ENCODE measurements at regions not wholly inside any gene's neighbourhood (a gene's known extent, or its start where the extent isn't known, plus 50 kb on each side); places are given as distances from the start of the nearest gene placed in this dataset.

GRCh38 chr5:120098426-120098825, 365.7 kb upstream of the PRR16 start:
- DNase-seq (ENCODE audit: low read depth) = no peak
- TF ChIP-seq CTCF (IDR thresholded peaks at IDR 0.05; ENCODE audit: insufficient read depth, low read depth, low read length, missing control alignments) = no peak
- no peak overlapping the region for H3K4me3 ChIP-seq (ENCODE audit: low read depth, low read length)

GRCh38 chr5:120098902-120099535, 365.1 kb upstream of the PRR16 start:
- no peak for DNase-seq (ENCODE audit: low read depth)
- no peak overlapping the region for H3K4me3 ChIP-seq (ENCODE audit: low read depth, low read length)
- TF ChIP-seq CTCF (IDR thresholded peaks at IDR 0.05; ENCODE audit: insufficient read depth, low read depth, low read length, missing control alignments) = no peak

GRCh38 chr5:120101771-120102170, 362.3 kb upstream of the PRR16 start:
- no peak for DNase-seq (ENCODE audit: low read depth)
- no peak for TF ChIP-seq CTCF (IDR thresholded peaks at IDR 0.05; ENCODE audit: insufficient read depth, low read depth, low read length, missing control alignments)

GRCh38 chr5:120103495-120103894, 360.6 kb upstream of the PRR16 start:
- DNase-seq (ENCODE audit: low read depth) = no peak
- no peak for TF ChIP-seq CTCF (IDR thresholded peaks at IDR 0.05; ENCODE audit: insufficient read depth, low read depth, low read length, missing control alignments)
- no peak overlapping the region for H3K4me3 ChIP-seq (ENCODE audit: low read depth, low read length)

More at GRCh38 chr5:120101771-120102170, 362.3 kb upstream of the PRR16 start:
- no peak overlapping the region for H3K4me3 ChIP-seq (ENCODE audit: low read depth, low read length)

- no peak for TF ChIP-seq CTCF (IDR thresholded peaks at IDR 0.05; ENCODE audit: insufficient read depth, low read depth, low read length, missing control alignments)
- no peak overlapping the region for H3K4me3 ChIP-seq (ENCODE audit: low read depth, low read length)
- no peak for DNase-seq (ENCODE audit: low read depth)
Observed at GRCh38 chr5:120106912-120107525, 357.1 kb upstream of the PRR16 start.

- no peak overlapping the region for H3K4me3 ChIP-seq (ENCODE audit: low read depth, low read length)
- DNase-seq (ENCODE audit: low read depth) = no peak
- TF ChIP-seq CTCF (IDR thresholded peaks at IDR 0.05; ENCODE audit: insufficient read depth, low read depth, low read length, missing control alignments) = no peak
Observed at GRCh38 chr5:120108586-120109248, 355.4 kb upstream of the PRR16 start.
